A549 (cell line): ENCODE measurements at regions not wholly inside any gene's neighbourhood (a gene's known extent, or its start where the extent isn't known, plus 50 kb on each side); places are given as distances from the start of the nearest gene placed in this dataset.
"Not testable (repeated sequence)": the region's sequence is repeated elsewhere in the genome, so short reads cannot be mapped to it uniquely, and the experiment has no call there.

Experiments used
- CEBPB ChIP-seq, 2 experiments: fragments of >200 bp in 1 of 2; sonication (Bioruptor Twin) in 1 of 2; formaldehyde crosslinking in 1 of 2; IDR thresholded peaks; 2 replicates each; pipeline ENCODE4 v1.6.1; 2012 to 2016
- CHD4 ChIP-seq: fragments of 200-600 bp; sonication (generic); IDR thresholded peaks from 2 replicates; pipeline ENCODE4 v1.6.1; 2016; ENCODE audit warnings: antibody characterized with exemption, mild to moderate bottlenecking, borderline replicate concordance
- EP300 ChIP-seq, 2 experiments: fragments of >200 bp; sonication (Bioruptor Twin); formaldehyde crosslinking; IDR thresholded peaks; 2 replicates in 1 of 2; 3 replicates in 1 of 2; pipeline ENCODE4 v1.6.1; 2016 to 2017
- JUN ChIP-seq, 2 experiments: fragments of >200 bp; sonication (Bioruptor Twin); formaldehyde crosslinking; IDR thresholded peaks; 2 replicates in 1 of 2; 3 replicates in 1 of 2; pipeline ENCODE4 v1.6.1; 2016 to 2017
- MAX ChIP-seq: IDR thresholded peaks from 2 replicates; pipeline ENCODE4 v1.6.1; 2012
- POLR2A ChIP-seq: IDR thresholded peaks from 2 replicates; pipeline ENCODE4 v1.6.1; 2012; ENCODE audit warnings: mild to moderate bottlenecking, low read length
- RAD21 ChIP-seq, 2 experiments: fragments of >200 bp in 1 of 2; sonication (Bioruptor Twin) in 1 of 2; formaldehyde crosslinking in 1 of 2; IDR thresholded peaks in 1 of 2; conservative IDR thresholded peaks in 1 of 2; 2 replicates in 1 of 2; 3 replicates in 1 of 2; pipeline ENCODE4 v1.6.1; 2012 to 2018; ENCODE audit warnings: inconsistent platforms in 1 of 2
- REST ChIP-seq: fragments of 200-600 bp; sonication (generic); IDR thresholded peaks from 2 replicates; pipeline ENCODE4 v1.6.1; 2016; ENCODE audit warnings: antibody characterized with exemption, mild to moderate bottlenecking, moderate library complexity
- RFX5 ChIP-seq: fragments of 450-650 bp; IDR thresholded peaks from 2 replicates; pipeline ENCODE4 v1.7.1; 2014; ENCODE audit warnings: antibody characterized with exemption, mild to moderate bottlenecking, moderate library complexity
- SMC3 ChIP-seq: fragments of >200 bp; sonication (Bioruptor Twin); formaldehyde crosslinking; IDR thresholded peaks from 3 replicates; pipeline ENCODE4 v1.6.1; 2018; ENCODE audit warnings: inconsistent platforms
- TF ChIP-seq, protein P1 (sequence below): fragments of >200 bp; sonication (Bioruptor Twin); formaldehyde crosslinking; IDR thresholded peaks from 3 replicates; pipeline ENCODE4 v1.5.1; 2016
- TF ChIP-seq, protein P2 (sequence below): fragments of 450-650 bp; IDR thresholded peaks from 2 replicates; pipeline ENCODE4 v1.6.1; 2014; ENCODE audit warnings: antibody characterized with exemption

GRCh38 chr10:47701285-47701684 is 62.1 kb downstream of the SYT15B start:
- not testable (repeated sequence) for TF ChIP-seq POLR2A; JUN (IDR thresholded peaks at IDR 0.05); REST; MAX; EP300 (IDR thresholded peaks at IDR 0.05); CHD4; CEBPB (IDR thresholded peaks at IDR 0.05); SMC3; RAD21 (conservative IDR thresholded peaks at IDR 0.05 in 1 of 2, IDR thresholded peaks at IDR 0.05 in 1 of 2); RFX5
- TF ChIP-seq, protein P1, sequence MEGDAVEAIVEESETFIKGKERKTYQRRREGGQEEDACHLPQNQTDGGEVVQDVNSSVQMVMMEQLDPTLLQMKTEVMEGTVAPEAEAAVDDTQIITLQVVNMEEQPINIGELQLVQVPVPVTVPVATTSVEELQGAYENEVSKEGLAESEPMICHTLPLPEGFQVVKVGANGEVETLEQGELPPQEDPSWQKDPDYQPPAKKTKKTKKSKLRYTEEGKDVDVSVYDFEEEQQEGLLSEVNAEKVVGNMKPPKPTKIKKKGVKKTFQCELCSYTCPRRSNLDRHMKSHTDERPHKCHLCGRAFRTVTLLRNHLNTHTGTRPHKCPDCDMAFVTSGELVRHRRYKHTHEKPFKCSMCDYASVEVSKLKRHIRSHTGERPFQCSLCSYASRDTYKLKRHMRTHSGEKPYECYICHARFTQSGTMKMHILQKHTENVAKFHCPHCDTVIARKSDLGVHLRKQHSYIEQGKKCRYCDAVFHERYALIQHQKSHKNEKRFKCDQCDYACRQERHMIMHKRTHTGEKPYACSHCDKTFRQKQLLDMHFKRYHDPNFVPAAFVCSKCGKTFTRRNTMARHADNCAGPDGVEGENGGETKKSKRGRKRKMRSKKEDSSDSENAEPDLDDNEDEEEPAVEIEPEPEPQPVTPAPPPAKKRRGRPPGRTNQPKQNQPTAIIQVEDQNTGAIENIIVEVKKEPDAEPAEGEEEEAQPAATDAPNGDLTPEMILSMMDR = not testable (repeated sequence)
- TF ChIP-seq, protein P2, sequence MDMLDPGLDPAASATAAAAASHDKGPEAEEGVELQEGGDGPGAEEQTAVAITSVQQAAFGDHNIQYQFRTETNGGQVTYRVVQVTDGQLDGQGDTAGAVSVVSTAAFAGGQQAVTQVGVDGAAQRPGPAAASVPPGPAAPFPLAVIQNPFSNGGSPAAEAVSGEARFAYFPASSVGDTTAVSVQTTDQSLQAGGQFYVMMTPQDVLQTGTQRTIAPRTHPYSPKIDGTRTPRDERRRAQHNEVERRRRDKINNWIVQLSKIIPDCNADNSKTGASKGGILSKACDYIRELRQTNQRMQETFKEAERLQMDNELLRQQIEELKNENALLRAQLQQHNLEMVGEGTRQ = not testable (repeated sequence)
